Pancreas (tissue), 10 donors: ENCODE measurements at regions not wholly inside any gene's neighbourhood (a gene's known extent, or its start where the extent isn't known, plus 50 kb on each side); places are given as distances from the start of the nearest gene placed in this dataset.

Experiments used
- ATAC-seq, 4 donors: fragments of 200-7000 bp; cut with Tn5 transposase; one replicate each; pipeline versions ENCODE4 v1.8.0 to v1.9.1; 2020; ENCODE audit warnings: mild to moderate bottlenecking in 4 of 4, moderate library complexity in 4 of 4
- DNase-seq, 6 donors: peaks; one replicate each; pipeline ENCODE4 v3.0.0-alpha.2; 2020
- FAIRE-seq: peaks from 2 replicates; lab custom pipeline; 2012; peaks lifted over from hg19 to GRCh38; lab: Jason Lieb, UNC
- H3K27ac ChIP-seq, 4 donors: fragments of 200-600 bp; sonication (generic); 1 replicate in 3 of 4; 2 replicates in 1 of 4; pipeline versions ENCODE4 v1.5.0 to v1.8.0; 2020
- H3K27me3 ChIP-seq, 4 donors: fragments of 200-600 bp; one replicate each; pipeline ENCODE4 v1.8.0; 2021
- H3K36me3 ChIP-seq, 3 donors: fragments of 200-600 bp; sonication (generic) in 1 of 3; one replicate each; pipeline versions ENCODE4 v1.5.0 to v1.8.0; 2020 to 2021
- H3K4me1 ChIP-seq, 3 donors: fragments of 200-600 bp; one replicate each; pipeline ENCODE4 v1.8.0; 2021
- H3K4me3 ChIP-seq, 4 donors: fragments of 200-600 bp; sonication (generic) in 2 of 4; one replicate each; pipeline versions ENCODE4 v1.5.0 to v1.8.0; 2020 to 2021
- H3K9me3 ChIP-seq, 4 donors: fragments of 200-600 bp; one replicate each; pipeline ENCODE4 v1.8.0; 2021
- CTCF ChIP-seq, 4 donors: fragments of 200-600 bp; sonication (generic) in 3 of 4; IDR thresholded peaks; one replicate each; pipeline versions ENCODE4 v1.5.0 to v1.8.0; 2021; ENCODE audit warnings: antibody characterized with exemption in 4 of 4
- WGBS, 2 donors: extraction: QIAGEN DNeasy Blood & Tissue Kit; methylation state at CpG; one replicate each; pipeline ENCODE4 v1.1.7; 2013; 5-methylcytosine and 5-hydroxymethylcytosine counted together
- intact Hi-C, 3 donors: fragments of 100-400 bp; cut with DNase I; formaldehyde crosslinking; loops; one replicate each; pipeline versions ENCODE4 v1.11.1 to v1.14.2; 2022
- donor health status: healthy with polysubstance abuse.
- donor health status: DM: no; HTN: no; CAD: no; lungs with moderate emphysema.
- donor health status: DM: no; HTN: no; CAD: no.
- donor health status: control.
- donor health status: control.
- donor health status: Bipolar disorder and iron deficiency.
- donor health status: DM: yes; HTN: yes; CAD: no.
- donor health status: DM: no; HTN: no; CAD: no.
- donor health status: DM: no; HTN: no; CAD: no.
- donor health status: DM: yes; HTN: yes; CAD: no.

DNA sequence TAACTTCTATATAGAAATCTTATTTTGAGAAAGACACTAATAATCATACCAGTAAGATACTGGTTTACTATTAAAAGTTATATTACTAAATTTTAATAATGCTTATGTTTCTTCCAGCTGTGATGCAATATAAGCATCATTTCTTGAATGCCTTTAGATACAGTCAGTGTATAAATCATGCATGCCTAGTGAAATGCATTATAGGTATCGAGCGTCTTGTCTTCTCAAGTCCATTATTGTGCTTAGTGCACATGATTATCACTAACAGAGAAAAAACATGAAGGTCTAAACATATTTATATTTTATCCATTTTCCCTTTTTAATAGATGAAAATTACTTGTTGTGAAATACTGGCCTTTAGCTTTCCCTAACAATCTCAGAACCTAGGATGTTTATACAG is 1021.5 kb upstream of the AGA start:
- intact Hi-C loops = no loop called here
- no peak for TF ChIP-seq CTCF (IDR thresholded peaks at IDR 0.05)
- FAIRE-seq = no peak
- Histone ChIP-seq H3K27me3 (no peaks in the 10 kb centered on the region), H3K4me1 (no peaks in the 10 kb centered on the region), H3K4me3 (no peak overlapping the region), H3K36me3 (no peaks in the 10 kb centered on the region), H3K27ac (no peak overlapping the region), H3K9me3 (no peaks in the 10 kb centered on the region)
- no peak for DNase-seq
- ATAC-seq = no peak
- 67 to 80% methylated on average over 2 of the region's 2 CpGs for whole genome bisulfite sequencing, 2 donors

GRCh38 chr4:178470996-178471784 is 1029.0 kb upstream of the AGA start:
- DNase-seq (no peak), ATAC-seq (no peak), FAIRE-seq (no peak)
- intact Hi-C loops = no loop called here
- no peak for TF ChIP-seq CTCF (IDR thresholded peaks at IDR 0.05)
- WGBS, 2 donors = 68 to 78% methylated on average over 4 of the region's 4 CpGs
- Histone ChIP-seq H3K27ac (no peak overlapping the region), H3K4me3 (no peak overlapping the region), H3K9me3 (no peaks in the 10 kb centered on the region), H3K27me3 (no peaks in the 10 kb centered on the region), H3K4me1 (no peaks in the 10 kb centered on the region), H3K36me3 (no peaks in the 10 kb centered on the region)

DNA sequence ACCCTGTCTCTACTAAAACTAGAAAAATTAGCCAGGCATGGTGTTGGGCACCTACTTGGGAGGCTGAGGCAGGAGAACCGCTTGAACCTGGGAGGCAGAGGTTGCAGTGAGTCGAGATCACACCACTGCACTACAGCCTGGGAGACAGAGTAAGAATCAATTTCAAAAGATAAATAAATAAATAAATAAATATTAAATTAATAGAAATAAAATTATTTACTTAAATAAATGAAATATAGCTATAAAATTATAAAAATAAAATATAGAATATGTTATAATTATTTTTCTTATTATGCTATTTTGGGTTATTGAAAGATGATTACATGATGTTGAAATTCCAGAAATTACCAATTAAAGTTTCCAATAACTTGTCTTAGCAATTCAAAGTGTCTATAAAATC is 1029.8 kb upstream of the AGA start:
- FAIRE-seq (peak; percentile 81), ATAC-seq (no peak), DNase-seq (no peak)
- no peak overlapping the region for H3K27ac ChIP-seq
- TF ChIP-seq CTCF (IDR thresholded peaks at IDR 0.05) = no peak
- H3K9me3 ChIP-seq = no peaks in the 10 kb centered on the region
- no peaks in the 10 kb centered on the region for H3K4me1 ChIP-seq
- 77 to 96% methylated on average over 2 of the region's 2 CpGs for WGBS, 2 donors
- intact Hi-C loops = no loop called here
- H3K4me3 ChIP-seq = no peak overlapping the region
- H3K36me3 ChIP-seq = no peaks in the 10 kb centered on the region
- H3K27me3 ChIP-seq = no peaks in the 10 kb centered on the region

- FAIRE-seq = no peak
- intact Hi-C loops = no loop called here
Measured at GRCh38 chr4:178480105-178480504, 1037.9 kb upstream of the AGA start.

More at GRCh38 chr4:178480105-178480504, 1037.9 kb upstream of the AGA start:
- H3K4me3 ChIP-seq = no peak overlapping the region
- 47 to 51% methylated on average over 3 of the region's 3 CpGs for whole genome bisulfite sequencing, 2 donors
- no peaks in the 10 kb centered on the region for H3K27me3 ChIP-seq
- ATAC-seq (no peak), DNase-seq (no peak)
- no peaks in the 10 kb centered on the region for H3K9me3 ChIP-seq
- H3K4me1 ChIP-seq = no peaks in the 10 kb centered on the region
- no peaks in the 10 kb centered on the region for H3K36me3 ChIP-seq
- TF ChIP-seq CTCF (IDR thresholded peaks at IDR 0.05) = no peak
- no peak overlapping the region for H3K27ac ChIP-seq
